Keratinocyte (primary cell): ENCODE measurements at regions not wholly inside any gene's neighbourhood (a gene's known extent, or its start where the extent isn't known, plus 50 kb on each side); places are given as distances from the start of the nearest gene placed in this dataset.

Experiments used
- DNase-seq: peaks from one replicate; pipeline ENCODE4 v3.0.0-alpha.2; 2011; ENCODE audit warnings: low read depth, missing footprints, low spot score
- FAIRE-seq: peaks from 2 replicates; lab custom pipeline; 2011; peaks lifted over from hg19 to GRCh38; lab: Jason Lieb, UNC
- H2AFZ ChIP-seq: 2 replicates; pipeline ENCODE4 v1.6.0; 2012; ENCODE audit warnings: low read length, control low read depth, inconsistent platforms; ENCODE audit not compliant: control insufficient read depth
- H3K27ac ChIP-seq: 2 replicates; pipeline ENCODE4 v1.5.1; 2011; ENCODE audit warnings: low read length; ENCODE audit not compliant: control insufficient read depth, insufficient read depth
- H3K27me3 ChIP-seq: 3 replicates; pipeline ENCODE4 v1.6.0; 2011; ENCODE audit warnings: low read length; ENCODE audit not compliant: control insufficient read depth, insufficient read depth; ENCODE audit errors: extremely low read depth
- H3K36me3 ChIP-seq, 2 experiments: 2 replicates in 1 of 2; 3 replicates in 1 of 2; pipeline ENCODE4 v1.5.1; 2011; ENCODE audit warnings: low read length in 2 of 2, mild to moderate bottlenecking in 1 of 2; ENCODE audit not compliant: control insufficient read depth in 2 of 2, insufficient read depth in 2 of 2; ENCODE audit errors: extremely low read depth in 1 of 2
- H3K4me1 ChIP-seq: 3 replicates; pipeline ENCODE4 v1.5.1; 2011; ENCODE audit warnings: low read length; ENCODE audit not compliant: control insufficient read depth, insufficient read depth; ENCODE audit errors: extremely low read depth
- H3K4me2 ChIP-seq: 3 replicates; pipeline ENCODE4 v1.6.0; 2011; ENCODE audit warnings: low read depth, low read length; ENCODE audit not compliant: control insufficient read depth, insufficient read depth; ENCODE audit errors: extremely low read depth
- H3K4me3 ChIP-seq, 3 experiments: fragments of 200-600 bp in 1 of 3; sonication (generic) in 1 of 3; 2 replicates in 2 of 3; 3 replicates in 1 of 3; pipeline ENCODE4 v1.5.1; 2011 to 2016; ENCODE audit warnings: low read length in 3 of 3, mild to moderate bottlenecking in 3 of 3, control low read depth in 2 of 3, inconsistent platforms in 1 of 3, low read depth in 1 of 3, mixed read lengths in 1 of 3, mixed run types in 1 of 3, moderate library complexity in 1 of 3; ENCODE audit not compliant: control insufficient read depth in 2 of 3, insufficient read depth in 2 of 3; ENCODE audit errors: extremely low read depth in 1 of 3
- H3K79me2 ChIP-seq: 2 replicates; pipeline ENCODE4 v1.6.0; 2012; ENCODE audit warnings: low read length; ENCODE audit not compliant: control insufficient read depth, insufficient read depth
- H3K9ac ChIP-seq: 3 replicates; pipeline ENCODE4 v1.6.0; 2011; ENCODE audit warnings: low read length; ENCODE audit not compliant: control insufficient read depth, insufficient read depth; ENCODE audit errors: extremely low read depth
- H3K9me1 ChIP-seq: 3 replicates; pipeline ENCODE4 v1.6.0; 2011; ENCODE audit warnings: low read length; ENCODE audit not compliant: control insufficient read depth, insufficient read depth; ENCODE audit errors: extremely low read depth
- H3K9me3 ChIP-seq: 2 replicates; pipeline ENCODE4 v1.5.1; 2012; ENCODE audit warnings: low read depth, low read length; ENCODE audit not compliant: control insufficient read depth
- H4K20me1 ChIP-seq: 3 replicates; pipeline ENCODE4 v1.6.0; 2011; ENCODE audit warnings: low read length; ENCODE audit not compliant: control insufficient read depth, insufficient read depth; ENCODE audit errors: extremely low read depth
- EZH2 ChIP-seq: IDR thresholded peaks from one replicate; pipeline ENCODE4 v1.6.1; 2012; ENCODE audit warnings: inconsistent platforms, mild to moderate bottlenecking, low read length, moderate library complexity
- dilution Hi-C: fragments of 300-500 bp; cut with MboI; formaldehyde crosslinking; loops from one replicate; pipeline ENCODE4 v1.7.0; 2020; ENCODE audit warnings: low sequenced_read_pairs; ENCODE audit not compliant: extremely low pct_ligation_motif_present
- TF ChIP-seq, protein P1 (sequence below), 3 experiments: IDR thresholded peaks in 1 of 3; conservative IDR thresholded peaks in 1 of 3; optimal IDR thresholded peaks in 1 of 3; 2 replicates in 2 of 3; 3 replicates in 1 of 3; pipeline versions ENCODE3 to v1.5.1; 2011; ENCODE audit warnings: low read length in 3 of 3, mild to moderate bottlenecking in 3 of 3, moderate library complexity in 2 of 3, control low read depth in 1 of 3, inconsistent platforms in 1 of 3; ENCODE audit not compliant: insufficient read depth in 2 of 3; ENCODE audit errors: extremely low read depth in 1 of 3

GRCh38 chr1:187991944-187992343, 1163.2 kb downstream of the PLA2G4A start:
- Histone ChIP-seq H3K27me3 (no peaks in the 10 kb centered on the region), H3K9me3 (no peaks in the 10 kb centered on the region), H3K9me1 (no peaks in the 10 kb centered on the region), H3K4me2 (no peak overlapping the region), H3K4me3 (no peak overlapping the region), H3K36me3 (no peaks in the 10 kb centered on the region), H3K79me2 (no peaks in the 10 kb centered on the region), H3K9ac (no peak overlapping the region), H3K27ac (no peak overlapping the region), H3K4me1 (no peaks in the 10 kb centered on the region), H2AFZ (no peak overlapping the region), H4K20me1 (no peaks in the 10 kb centered on the region)
- FAIRE-seq: no peak
- DNase-seq: no peak
- dilution Hi-C loops: no loop called here
- no peak for TF ChIP-seq EZH2
- TF ChIP-seq, protein P1, sequence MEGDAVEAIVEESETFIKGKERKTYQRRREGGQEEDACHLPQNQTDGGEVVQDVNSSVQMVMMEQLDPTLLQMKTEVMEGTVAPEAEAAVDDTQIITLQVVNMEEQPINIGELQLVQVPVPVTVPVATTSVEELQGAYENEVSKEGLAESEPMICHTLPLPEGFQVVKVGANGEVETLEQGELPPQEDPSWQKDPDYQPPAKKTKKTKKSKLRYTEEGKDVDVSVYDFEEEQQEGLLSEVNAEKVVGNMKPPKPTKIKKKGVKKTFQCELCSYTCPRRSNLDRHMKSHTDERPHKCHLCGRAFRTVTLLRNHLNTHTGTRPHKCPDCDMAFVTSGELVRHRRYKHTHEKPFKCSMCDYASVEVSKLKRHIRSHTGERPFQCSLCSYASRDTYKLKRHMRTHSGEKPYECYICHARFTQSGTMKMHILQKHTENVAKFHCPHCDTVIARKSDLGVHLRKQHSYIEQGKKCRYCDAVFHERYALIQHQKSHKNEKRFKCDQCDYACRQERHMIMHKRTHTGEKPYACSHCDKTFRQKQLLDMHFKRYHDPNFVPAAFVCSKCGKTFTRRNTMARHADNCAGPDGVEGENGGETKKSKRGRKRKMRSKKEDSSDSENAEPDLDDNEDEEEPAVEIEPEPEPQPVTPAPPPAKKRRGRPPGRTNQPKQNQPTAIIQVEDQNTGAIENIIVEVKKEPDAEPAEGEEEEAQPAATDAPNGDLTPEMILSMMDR (optimal IDR thresholded peaks at IDR 0.05 in 1 of 3, IDR thresholded peaks at IDR 0.05 in 1 of 3, conservative IDR thresholded peaks at IDR 0.05 in 1 of 3; ENCODE audit: extremely low read depth in 1 of 3, insufficient read depth in 2 of 3, low read length in 3 of 3): no peak

DNA sequence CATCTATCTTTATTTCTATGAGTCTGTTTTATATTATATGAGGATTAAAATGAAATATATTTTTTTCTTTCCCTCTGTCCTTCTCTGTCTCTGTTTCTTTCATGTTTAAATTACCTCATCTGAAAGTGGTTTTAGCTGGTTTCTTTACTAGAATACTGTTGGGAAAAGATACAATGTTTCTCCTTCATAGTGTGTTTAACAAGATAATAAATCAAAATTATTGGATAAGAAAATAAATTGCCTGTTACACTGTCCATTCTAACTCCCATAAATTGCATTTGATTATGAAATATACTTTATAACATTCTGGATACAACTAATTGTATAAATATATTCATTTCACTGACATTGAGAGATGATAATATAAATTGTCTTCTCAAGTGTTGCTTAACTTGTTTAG, 1168.0 kb downstream of the PLA2G4A start:
- dilution Hi-C loops: no loop called here
- no peak for FAIRE-seq
- H3K79me2 ChIP-seq: no peaks in the 10 kb centered on the region

More for the DNA sequence above, 1168.0 kb downstream of the PLA2G4A start:
- TF ChIP-seq, protein P1 (optimal IDR thresholded peaks at IDR 0.05 in 1 of 3, IDR thresholded peaks at IDR 0.05 in 1 of 3, conservative IDR thresholded peaks at IDR 0.05 in 1 of 3; ENCODE audit: extremely low read depth in 1 of 3, insufficient read depth in 2 of 3, low read length in 3 of 3): no peak
- no peak for TF ChIP-seq EZH2
- Histone ChIP-seq H3K9me3 (no peaks in the 10 kb centered on the region), H3K4me2 (no peak overlapping the region), H3K9ac (no peak overlapping the region), H3K4me1 (no peaks in the 10 kb centered on the region), H3K36me3 (no peaks in the 10 kb centered on the region), H2AFZ (no peak overlapping the region), H3K27ac (no peak overlapping the region), H3K4me3 (no peak overlapping the region), H3K27me3 (no peaks in the 10 kb centered on the region), H4K20me1 (no peaks in the 10 kb centered on the region), H3K9me1 (no peaks in the 10 kb centered on the region)
- no peak for DNase-seq
